IMR-90 (cell line): ENCODE measurements at regions not wholly inside any gene's neighbourhood (a gene's known extent, or its start where the extent isn't known, plus 50 kb on each side); places are given as distances from the start of the nearest gene placed in this dataset.

ENCODE experiments used
- BHLHE40 ChIP-seq: fragments of 150-350 bp; IDR thresholded peaks from 2 replicates; pipeline ENCODE4 v1.6.1; 2016; ENCODE audit warnings: mild to moderate bottlenecking, low read depth, low read length
- CHD1 ChIP-seq: IDR thresholded peaks from 2 replicates; pipeline ENCODE4 v1.6.1; 2012; ENCODE audit warnings: low read depth, low read length, improper control_type of control experiment
- CTCF ChIP-seq: conservative IDR thresholded peaks from 2 replicates; pipeline ENCODE4 v1.5.1; 2012; ENCODE audit warnings: mild to moderate bottlenecking, low read depth, low read length, improper control_type of control experiment
- MAFK ChIP-seq: IDR thresholded peaks from 2 replicates; pipeline ENCODE4 v1.6.1; 2012; ENCODE audit warnings: low read depth, low read length, improper control_type of control experiment
- MAZ ChIP-seq: IDR thresholded peaks from 2 replicates; pipeline ENCODE4 v1.6.1; 2012; ENCODE audit warnings: low read depth, mild to moderate bottlenecking, low read length, improper control_type of control experiment, moderate library complexity, borderline replicate concordance
- MXI1 ChIP-seq: IDR thresholded peaks from 2 replicates; pipeline ENCODE4 v1.6.1; 2012; ENCODE audit warnings: low read depth, mild to moderate bottlenecking, low read length, moderate library complexity, borderline replicate concordance
- POLR2A ChIP-seq: IDR thresholded peaks from 2 replicates; pipeline ENCODE4 v1.6.1; 2012; ENCODE audit warnings: mild to moderate bottlenecking, low read depth, low read length
- RAD21 ChIP-seq: IDR thresholded peaks from 2 replicates; pipeline ENCODE4 v1.6.1; 2012; ENCODE audit warnings: low read length, improper control_type of control experiment
- SMC3 ChIP-seq: fragments of 150-350 bp; IDR thresholded peaks from 2 replicates; pipeline ENCODE4 v1.6.1; 2016; ENCODE audit warnings: low read depth, mild to moderate bottlenecking, antibody characterized with exemption, low read length, moderate library complexity

GRCh38 chr2:167581961-167582574 lies 665.3 kb downstream of the STK39 start:
- TF ChIP-seq POLR2A = no peak
- TF ChIP-seq SMC3 = no peak
- no peak for TF ChIP-seq CTCF
- TF ChIP-seq RAD21 = no peak
- no peak for TF ChIP-seq MAFK
- no peak for TF ChIP-seq MAZ
- no peak for TF ChIP-seq CHD1
- TF ChIP-seq BHLHE40 = no peak
- TF ChIP-seq MXI1 = no peak
